ENCODE measurements at regions not wholly inside any gene's neighbourhood (a gene's known extent, or its start where the extent isn't known, plus 50 kb on each side); places are given as distances from the start of the nearest gene placed in this dataset.
A peak's percentile ranks its signal among the peaks of the same experiment; 100 is the strongest.

- DNase-seq (peak in 1 of 5 donors; percentile 53), FAIRE-seq (no peak)
- H3K4me3 ChIP-seq (ENCODE audit: low read length in 3 of 3): no peak overlapping the region
- H3K9ac ChIP-seq (ENCODE audit: low read length in 3 of 3): no peak overlapping the region
- H3K4me1 ChIP-seq (ENCODE audit: control insufficient read depth in 2 of 3, insufficient read depth in 2 of 3, low read depth in 1 of 3, low read length in 3 of 3): no peaks in the 10 kb centered on the region
- H3K27me3 ChIP-seq (ENCODE audit: control insufficient read depth, insufficient read depth, low read length): no peaks in the 10 kb centered on the region
- H3K9me3 ChIP-seq (ENCODE audit: control insufficient read depth in 2 of 3, insufficient read depth in 1 of 3, low read length in 3 of 3): no peaks in the 10 kb centered on the region
- H3K36me3 ChIP-seq (ENCODE audit: control insufficient read depth in 2 of 3, insufficient read depth in 3 of 3, low read length in 3 of 3): no peaks in the 10 kb centered on the region
- intact Hi-C loops (cut with DNase I): no loop called here
- TF ChIP-seq, protein P1, sequence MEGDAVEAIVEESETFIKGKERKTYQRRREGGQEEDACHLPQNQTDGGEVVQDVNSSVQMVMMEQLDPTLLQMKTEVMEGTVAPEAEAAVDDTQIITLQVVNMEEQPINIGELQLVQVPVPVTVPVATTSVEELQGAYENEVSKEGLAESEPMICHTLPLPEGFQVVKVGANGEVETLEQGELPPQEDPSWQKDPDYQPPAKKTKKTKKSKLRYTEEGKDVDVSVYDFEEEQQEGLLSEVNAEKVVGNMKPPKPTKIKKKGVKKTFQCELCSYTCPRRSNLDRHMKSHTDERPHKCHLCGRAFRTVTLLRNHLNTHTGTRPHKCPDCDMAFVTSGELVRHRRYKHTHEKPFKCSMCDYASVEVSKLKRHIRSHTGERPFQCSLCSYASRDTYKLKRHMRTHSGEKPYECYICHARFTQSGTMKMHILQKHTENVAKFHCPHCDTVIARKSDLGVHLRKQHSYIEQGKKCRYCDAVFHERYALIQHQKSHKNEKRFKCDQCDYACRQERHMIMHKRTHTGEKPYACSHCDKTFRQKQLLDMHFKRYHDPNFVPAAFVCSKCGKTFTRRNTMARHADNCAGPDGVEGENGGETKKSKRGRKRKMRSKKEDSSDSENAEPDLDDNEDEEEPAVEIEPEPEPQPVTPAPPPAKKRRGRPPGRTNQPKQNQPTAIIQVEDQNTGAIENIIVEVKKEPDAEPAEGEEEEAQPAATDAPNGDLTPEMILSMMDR (IDR thresholded peaks at IDR 0.05; ENCODE audit: borderline replicate concordance, extremely low read depth, insufficient read depth): no peak
- H3K27ac ChIP-seq (ENCODE audit: low read depth in 2 of 2, low read length in 2 of 2): no peak overlapping the region
These were observed 124.4 kb upstream of the AKIRIN2 start for GRCh38 chr6:87826424-87826823.

DNA sequence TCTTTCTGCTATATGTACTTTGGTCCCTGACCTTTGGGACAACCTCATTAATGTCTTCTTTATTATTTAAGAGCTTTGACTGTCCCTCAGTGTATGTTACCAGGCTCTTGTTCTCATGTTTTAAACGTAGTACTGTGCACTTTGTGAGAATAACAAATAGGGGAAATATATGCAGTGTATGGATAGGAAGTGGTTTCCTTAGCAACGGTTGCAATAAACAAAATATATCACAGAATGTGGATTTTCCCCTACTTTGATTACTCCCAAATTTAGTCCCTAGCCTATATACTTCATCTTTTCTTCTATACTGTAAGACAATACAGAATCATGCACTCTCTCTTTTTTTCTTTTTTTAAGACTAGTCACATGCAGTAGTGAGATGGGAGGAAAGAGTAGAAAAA, 123.8 kb upstream of the AKIRIN2 start:
- DNase-seq (peak in 2 of 5 donors; percentile 38 to 47), FAIRE-seq (no peak)
- Histone ChIP-seq H3K4me1 (ENCODE audit: control insufficient read depth in 2 of 3, insufficient read depth in 2 of 3, low read depth in 1 of 3, low read length in 3 of 3) (no peaks in the 10 kb centered on the region), H3K27ac (ENCODE audit: low read depth in 2 of 2, low read length in 2 of 2) (no peak overlapping the region), H3K9ac (ENCODE audit: low read length in 3 of 3) (no peak overlapping the region), H3K4me3 (ENCODE audit: low read length in 3 of 3) (no peak overlapping the region), H3K9me3 (ENCODE audit: control insufficient read depth in 2 of 3, insufficient read depth in 1 of 3, low read length in 3 of 3) (no peaks in the 10 kb centered on the region), H3K36me3 (ENCODE audit: control insufficient read depth in 2 of 3, insufficient read depth in 3 of 3, low read length in 3 of 3) (no peaks in the 10 kb centered on the region), H3K27me3 (ENCODE audit: control insufficient read depth, insufficient read depth, low read length) (no peaks in the 10 kb centered on the region)
- intact Hi-C loops (cut with DNase I): no loop called here
- TF ChIP-seq, protein P1 (IDR thresholded peaks at IDR 0.05; ENCODE audit: borderline replicate concordance, extremely low read depth, insufficient read depth): no peak

- DNase-seq (no peak), FAIRE-seq (no peak)
- Histone ChIP-seq H3K4me1 (ENCODE audit: control insufficient read depth in 2 of 3, insufficient read depth in 2 of 3, low read depth in 1 of 3, low read length in 3 of 3) (no peaks in the 10 kb centered on the region), H3K27ac (ENCODE audit: low read depth in 2 of 2, low read length in 2 of 2) (no peak overlapping the region), H3K9ac (ENCODE audit: low read length in 3 of 3) (no peak overlapping the region), H3K4me3 (ENCODE audit: low read length in 3 of 3) (no peak overlapping the region), H3K9me3 (ENCODE audit: control insufficient read depth in 2 of 3, insufficient read depth in 1 of 3, low read length in 3 of 3) (no peaks in the 10 kb centered on the region), H3K27me3 (ENCODE audit: control insufficient read depth, insufficient read depth, low read length) (no peaks in the 10 kb centered on the region), H3K36me3 (ENCODE audit: control insufficient read depth in 2 of 3, insufficient read depth in 3 of 3, low read length in 3 of 3) (no peaks in the 10 kb centered on the region)
- TF ChIP-seq, protein P1 (IDR thresholded peaks at IDR 0.05; ENCODE audit: borderline replicate concordance, extremely low read depth, insufficient read depth): no peak
- intact Hi-C loops (cut with DNase I): no loop called here
These were observed 123.0 kb upstream of the AKIRIN2 start for GRCh38 chr6:87824958-87825491.

DNA sequence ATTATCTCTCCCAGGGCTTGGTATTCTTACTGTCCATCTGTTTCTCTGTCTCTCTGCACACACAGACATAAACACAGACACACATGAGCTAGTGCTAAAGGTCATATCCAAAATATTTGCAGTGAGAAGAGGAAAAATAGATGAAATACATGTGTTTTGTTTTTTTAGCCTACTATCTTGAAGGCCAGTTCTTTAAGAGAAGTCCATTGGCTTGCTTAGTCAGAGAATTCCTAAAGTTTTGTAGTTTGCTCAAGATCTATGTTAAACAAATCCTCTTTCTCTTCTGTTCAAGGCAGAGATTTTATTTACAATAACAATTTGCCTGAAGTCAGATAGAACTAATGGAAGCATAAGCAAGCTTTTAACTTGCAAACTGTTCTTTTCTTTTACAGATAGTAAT, 120.0 kb upstream of the AKIRIN2 start:
- intact Hi-C loops (cut with DNase I): no loop called here
- H3K4me3 ChIP-seq (ENCODE audit: low read length in 3 of 3): no peak overlapping the region
- H3K36me3 ChIP-seq (ENCODE audit: control insufficient read depth in 2 of 3, insufficient read depth in 3 of 3, low read length in 3 of 3): no peaks in the 10 kb centered on the region
- no peaks in the 10 kb centered on the region for H3K4me1 ChIP-seq (ENCODE audit: control insufficient read depth in 2 of 3, insufficient read depth in 2 of 3, low read depth in 1 of 3, low read length in 3 of 3)
- no peak overlapping the region for H3K9ac ChIP-seq (ENCODE audit: low read length in 3 of 3)
- H3K9me3 ChIP-seq (ENCODE audit: control insufficient read depth in 2 of 3, insufficient read depth in 1 of 3, low read length in 3 of 3): no peaks in the 10 kb centered on the region
- no peak for DNase-seq
- no peaks in the 10 kb centered on the region for H3K27me3 ChIP-seq (ENCODE audit: control insufficient read depth, insufficient read depth, low read length)
- FAIRE-seq: no peak
- TF ChIP-seq, protein P1 (IDR thresholded peaks at IDR 0.05; ENCODE audit: borderline replicate concordance, extremely low read depth, insufficient read depth): no peak
- H3K27ac ChIP-seq (ENCODE audit: low read depth in 2 of 2, low read length in 2 of 2): no peak overlapping the region

Data from kidney (tissue), 13 donors.